ENCODE measurements at regions not wholly inside any gene's neighbourhood (a gene's known extent, or its start where the extent isn't known, plus 50 kb on each side); places are given as distances from the start of the nearest gene placed in this dataset.

- POLR2A ChIA-PET = no interaction called here
- CTCF ChIA-PET = no interaction called here
- no peak for DNase-seq (ENCODE audit: low read depth)
- no peak for TF ChIP-seq CTCF (IDR thresholded peaks at IDR 0.05; ENCODE audit: insufficient read depth, low read depth, low read length)
- Histone ChIP-seq H3K4me3 (ENCODE audit: low read depth, low read length) (no peak overlapping the region), H3K27me3 (ENCODE audit: control insufficient read depth, insufficient read depth, low read length) (no peaks in the 10 kb centered on the region; the same call in 1 of the 2 replicates), H3K36me3 (ENCODE audit: control insufficient read depth, insufficient read depth, low read length) (no peaks in the 10 kb centered on the region)
Observed at GRCh38 chr4:155559915-155560314, 106.7 kb upstream of the GUCY1A1 start.

- CTCF ChIA-PET = no interaction called here
- POLR2A ChIA-PET = no interaction called here
- TF ChIP-seq CTCF (IDR thresholded peaks at IDR 0.05; ENCODE audit: insufficient read depth, low read depth, low read length) = no peak
- no peak for DNase-seq (ENCODE audit: low read depth)
- H3K36me3 ChIP-seq (ENCODE audit: control insufficient read depth, insufficient read depth, low read length) = no peaks in the 10 kb centered on the region
- H3K27me3 ChIP-seq (ENCODE audit: control insufficient read depth, insufficient read depth, low read length) = no peaks in the 10 kb centered on the region
- no peak overlapping the region for H3K4me3 ChIP-seq (ENCODE audit: low read depth, low read length)
Observed at GRCh38 chr4:155552180-155552579, 114.5 kb upstream of the GUCY1A1 start.

- POLR2A ChIA-PET = no interaction called here
- CTCF ChIA-PET = no interaction called here
- H3K4me3 ChIP-seq (ENCODE audit: low read depth, low read length) = no peak overlapping the region
Observed at GRCh38 chr4:155548173-155548572, 118.5 kb upstream of the GUCY1A1 start.

GRCh38 chr4:155546451-155546850 lies 120.2 kb upstream of the GUCY1A1 start:
- Histone ChIP-seq H3K36me3 (ENCODE audit: control insufficient read depth, insufficient read depth, low read length) (no peaks in the 10 kb centered on the region), H3K27me3 (ENCODE audit: control insufficient read depth, insufficient read depth, low read length) (no peaks in the 10 kb centered on the region), H3K4me3 (ENCODE audit: low read depth, low read length) (no peak overlapping the region)
- TF ChIP-seq CTCF (IDR thresholded peaks at IDR 0.05; ENCODE audit: insufficient read depth, low read depth, low read length) = no peak
- ChIA-PET POLR2A (no interaction called here), CTCF (no interaction called here)
- no peak for DNase-seq (ENCODE audit: low read depth)

More at GRCh38 chr4:155548173-155548572, 118.5 kb upstream of the GUCY1A1 start:
- TF ChIP-seq CTCF (IDR thresholded peaks at IDR 0.05; ENCODE audit: insufficient read depth, low read depth, low read length) = no peak
- Histone ChIP-seq H3K27me3 (ENCODE audit: control insufficient read depth, insufficient read depth, low read length) (no peaks in the 10 kb centered on the region), H3K36me3 (ENCODE audit: control insufficient read depth, insufficient read depth, low read length) (no peaks in the 10 kb centered on the region)
- DNase-seq (ENCODE audit: low read depth) = no peak

GRCh38 chr4:155545456-155545855 lies 121.2 kb upstream of the GUCY1A1 start:
- POLR2A ChIA-PET = no interaction called here
- Histone ChIP-seq H3K36me3 (ENCODE audit: control insufficient read depth, insufficient read depth, low read length) (no peaks in the 10 kb centered on the region), H3K27me3 (ENCODE audit: control insufficient read depth, insufficient read depth, low read length) (no peaks in the 10 kb centered on the region), H3K4me3 (ENCODE audit: low read depth, low read length) (no peak overlapping the region)
- CTCF ChIA-PET = interaction anchor here (1.0 to 1.3 kb wide), 3 partner anchors 13 to 242 kb away, joined by 3 to 5 read pairs (median 4); no protein-coding TSS in a partner anchor
- DNase-seq (ENCODE audit: low read depth) = no peak
- TF ChIP-seq CTCF (IDR thresholded peaks at IDR 0.05; ENCODE audit: insufficient read depth, low read depth, low read length) = no peak
